Kasumi-1 (cell line): ENCODE measurements at regions not wholly inside any gene's neighbourhood (a gene's known extent, or its start where the extent isn't known, plus 50 kb on each side); places are given as distances from the start of the nearest gene placed in this dataset.
A peak's percentile ranks its signal among the peaks of the same experiment; 100 is the strongest.
"Not testable (repeated sequence)": the region's sequence is repeated elsewhere in the genome, so short reads cannot be mapped to it uniquely, and the experiment has no call there.

Experiments used
- DNase-seq, 2 experiments: peaks; one replicate each; lab custom pipeline; 2025; lab: John Stamatoyannopoulos, UW

DNA sequence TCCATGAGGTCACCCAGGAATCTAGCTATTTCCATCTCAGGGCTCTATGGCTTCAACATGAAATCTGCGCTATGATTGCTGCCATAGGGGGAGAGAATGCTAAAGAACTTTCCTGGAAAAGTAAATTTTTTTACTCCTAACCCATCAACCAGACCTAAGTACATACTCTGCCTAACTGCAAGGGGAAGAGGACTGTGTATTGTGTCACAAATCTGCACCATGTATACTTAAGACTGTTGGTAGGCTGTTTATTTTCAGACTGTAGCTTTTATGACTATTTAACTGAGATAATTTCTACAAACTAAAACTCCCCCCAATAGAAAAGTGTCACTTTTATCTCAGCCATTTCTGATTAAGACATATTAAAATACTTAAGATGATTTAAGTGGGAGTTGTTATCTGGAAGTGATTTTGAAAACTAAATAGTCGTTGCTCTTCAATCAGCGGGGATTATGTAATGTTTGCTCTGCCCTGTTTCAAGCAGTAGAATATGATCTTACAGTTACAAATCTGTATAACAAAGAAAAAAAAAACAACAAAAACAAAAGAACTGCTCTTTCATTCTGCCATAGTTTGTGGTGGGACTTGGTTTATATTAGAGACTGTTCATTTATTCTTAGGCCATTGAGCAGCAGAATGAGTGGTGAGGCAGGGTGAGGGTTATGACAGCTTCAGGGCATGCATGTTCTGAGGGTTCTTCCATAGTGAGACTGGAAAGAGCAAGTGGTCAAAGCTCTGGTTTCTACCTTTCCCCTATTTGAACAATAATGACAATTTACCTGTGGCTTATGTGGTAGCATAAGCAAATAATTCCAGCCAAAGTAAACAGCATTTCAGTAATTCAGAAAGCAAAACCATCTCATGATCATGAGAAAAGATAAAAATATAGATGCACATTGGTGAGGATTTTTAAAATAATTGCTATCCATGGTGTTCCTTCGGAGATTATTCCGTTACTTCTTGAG, 126.3 kb upstream of the CEP162 start:
- no peak for DNase-seq

GRCh38 chr6:84350397-84350796, 123.0 kb upstream of the CEP162 start:
- no peak for DNase-seq

DNA sequence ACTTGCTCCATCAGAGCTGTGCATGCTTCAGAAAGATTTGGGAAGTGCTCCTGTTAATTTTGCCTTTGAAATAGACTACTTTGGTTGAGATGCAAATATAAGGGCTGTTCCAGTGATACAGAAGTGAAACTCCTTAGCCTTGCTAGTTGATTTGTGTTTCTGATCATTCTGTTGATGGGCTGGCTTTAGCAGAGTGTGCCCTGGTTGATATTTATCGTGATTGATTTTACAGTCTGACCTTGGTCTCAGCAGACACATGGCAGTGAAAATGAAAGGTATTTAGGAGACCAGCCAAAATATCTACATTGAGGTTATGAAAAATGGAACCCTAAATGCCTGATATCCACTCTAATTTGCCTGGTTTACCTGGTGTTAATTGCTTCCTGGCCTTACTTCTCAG, 122.1 kb upstream of the CEP162 start:
- DNase-seq = no peak

- no peak for DNase-seq
These were observed 121.4 kb upstream of the CEP162 start for GRCh38 chr6:84348801-84349200.

DNA sequence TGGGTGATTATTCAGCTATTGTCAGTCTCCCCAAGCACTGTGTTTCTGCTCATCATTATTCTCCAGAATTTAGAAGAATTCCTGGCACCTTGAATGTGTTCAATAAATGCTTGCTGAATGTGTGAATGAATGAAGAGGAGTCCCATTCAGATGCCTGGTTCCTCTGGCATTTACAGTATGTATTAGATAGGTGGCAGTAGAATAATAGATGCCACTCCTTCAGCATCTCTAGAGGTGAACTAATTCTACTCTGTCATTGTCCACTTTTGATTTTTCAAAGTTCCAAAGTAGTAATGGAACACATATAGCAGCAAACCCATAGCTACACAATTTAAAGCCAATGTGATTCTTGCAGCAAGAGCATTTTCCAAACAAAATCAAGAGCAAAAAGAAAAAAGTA, 118.9 kb upstream of the CEP162 start:
- no peak for DNase-seq

DNA sequence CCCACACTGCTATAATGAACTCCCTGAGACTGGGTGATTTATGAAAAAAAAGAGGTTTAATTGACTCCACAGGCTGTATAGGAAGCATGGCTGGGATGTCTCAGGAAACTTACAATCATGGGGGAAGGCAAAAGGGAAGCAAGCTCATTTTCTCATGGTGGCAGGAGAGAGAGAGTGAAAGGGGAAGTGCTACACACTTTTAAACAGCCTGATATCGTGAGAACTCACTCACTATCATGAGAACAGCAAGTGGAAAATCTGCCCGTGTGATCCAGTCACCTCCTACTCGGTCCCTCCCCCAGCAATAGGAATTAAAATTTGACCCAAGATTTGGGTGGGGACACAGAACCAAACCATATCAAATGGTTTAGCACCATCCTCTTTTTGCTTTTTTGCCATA, 116.6 kb upstream of the CEP162 start:
- DNase-seq = peak in 1 of 2 experiments; percentile 24

DNA sequence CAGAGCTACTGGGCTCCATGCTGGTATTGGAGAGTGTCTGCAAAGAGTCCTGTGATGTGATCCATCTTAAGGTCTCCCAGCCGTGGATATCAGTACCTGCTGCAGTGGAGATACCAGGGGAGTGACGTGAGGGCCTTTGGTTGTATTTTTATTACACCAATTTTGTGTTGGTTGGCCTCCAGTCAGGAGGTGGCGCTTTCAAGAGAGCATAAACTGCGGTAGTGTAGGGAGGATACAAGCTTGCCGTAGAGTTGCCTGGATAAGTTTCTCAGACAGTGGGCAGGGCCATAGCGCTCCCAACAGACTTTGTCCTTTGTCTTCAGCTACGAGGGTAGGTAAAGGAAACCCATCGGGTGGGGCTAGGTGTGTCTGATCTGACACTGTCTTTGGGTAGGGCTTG, 113.0 kb upstream of the CEP162 start:
- DNase-seq = no peak

DNA sequence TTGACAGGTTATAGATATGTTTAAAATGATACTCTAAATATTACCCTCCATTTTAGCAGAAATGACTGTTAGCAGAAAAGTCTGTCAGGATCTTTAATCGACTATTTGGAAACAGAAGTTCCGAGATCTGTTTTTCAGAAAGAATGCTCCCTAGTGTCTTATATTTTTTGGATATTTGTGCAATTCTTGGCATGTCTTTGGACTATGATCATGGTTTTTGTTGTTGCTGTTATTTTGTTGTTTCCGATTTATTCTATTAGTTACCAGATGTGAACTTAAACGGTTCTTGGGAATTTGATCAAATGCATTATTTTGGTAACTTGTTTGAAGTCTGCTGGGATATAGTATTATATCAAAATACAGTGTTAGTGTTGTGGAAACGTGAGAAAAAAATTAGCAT, 106.4 kb upstream of the CEP162 start:
- DNase-seq = no peak

- DNase-seq = no peak
These were observed 104.9 kb upstream of the CEP162 start for GRCh38 chr6:84332139-84333034.

DNA sequence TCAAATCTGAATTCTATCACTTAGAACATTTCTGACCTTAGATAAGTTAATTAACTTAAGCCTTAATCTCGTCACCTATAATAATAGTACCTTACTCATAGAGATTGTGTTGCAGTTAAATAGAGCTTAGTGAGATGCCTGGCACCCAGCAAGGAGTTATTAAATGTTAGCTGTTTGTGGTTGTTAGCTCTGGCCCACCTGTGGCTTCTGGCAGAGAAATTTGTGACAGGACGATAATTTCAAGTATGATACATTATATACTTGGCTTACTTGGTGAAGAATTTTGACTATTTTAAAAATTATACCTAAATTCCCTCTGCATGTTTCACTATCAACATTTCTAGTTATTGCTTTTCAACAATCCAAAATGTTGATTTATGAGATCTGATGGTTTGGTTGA, 102.9 kb upstream of the CEP162 start:
- no peak for DNase-seq

DNA sequence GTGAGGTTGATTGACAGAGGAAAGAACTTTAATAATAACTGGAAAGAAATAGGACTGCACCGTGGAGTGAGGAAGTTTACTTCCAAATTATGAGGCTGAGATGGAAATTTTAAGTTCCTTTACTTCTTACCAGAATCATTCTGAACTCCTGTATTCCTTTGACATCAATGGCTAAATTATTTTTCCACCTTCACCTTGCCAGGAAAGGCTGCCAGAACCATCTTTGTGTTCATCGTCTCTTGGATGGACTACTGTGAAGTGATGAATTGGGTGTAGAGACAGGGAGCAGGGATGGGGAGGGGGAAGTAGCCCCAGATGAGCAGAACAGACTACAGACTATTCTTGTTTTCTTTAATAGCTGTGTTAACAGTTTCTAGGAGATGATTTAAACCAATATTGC, 102.1 kb upstream of the CEP162 start:
- DNase-seq = no peak

DNA sequence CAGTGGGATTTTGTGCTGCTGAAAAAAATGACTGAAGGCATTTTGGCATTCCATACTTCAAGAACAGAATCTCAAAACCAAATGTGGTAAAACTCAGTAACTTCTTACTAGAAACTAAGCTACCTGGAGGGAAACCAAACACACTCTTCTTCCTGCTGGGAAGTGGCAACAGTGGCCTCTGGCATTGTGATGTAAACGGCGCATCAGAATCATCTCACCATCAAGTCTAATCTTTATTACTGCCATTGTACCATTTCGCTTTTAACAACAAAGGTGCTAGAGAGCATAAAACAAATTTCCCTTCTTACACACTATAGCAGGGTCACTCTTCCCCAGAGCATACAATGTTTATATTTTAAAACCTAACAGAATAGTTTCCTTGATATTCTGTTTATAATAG, 101.6 kb upstream of the CEP162 start:
- DNase-seq = no peak

DNA sequence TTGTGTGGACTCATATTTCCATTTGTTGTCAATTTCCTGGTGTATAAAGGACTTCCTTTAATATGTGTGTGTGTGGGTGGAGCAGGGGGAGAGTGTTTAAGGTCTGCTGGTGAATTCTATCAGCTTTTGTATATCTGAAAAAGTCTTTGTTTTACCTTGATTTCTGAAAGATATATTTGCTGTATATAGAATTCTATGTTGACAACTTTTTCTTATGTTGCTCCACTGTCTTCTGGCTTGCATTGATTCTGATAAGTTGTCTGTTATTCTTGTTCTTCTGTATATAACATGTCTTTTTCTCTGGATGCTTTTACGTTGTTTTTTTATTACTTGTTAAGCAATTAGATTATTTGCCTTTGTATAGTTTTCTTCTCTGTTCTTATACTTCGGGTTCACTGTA, 90.0 kb upstream of the CEP162 start:
- no peak for DNase-seq

GRCh38 chr6:84314377-84314898, 87.0 kb upstream of the CEP162 start:
- DNase-seq = no peak

DNA sequence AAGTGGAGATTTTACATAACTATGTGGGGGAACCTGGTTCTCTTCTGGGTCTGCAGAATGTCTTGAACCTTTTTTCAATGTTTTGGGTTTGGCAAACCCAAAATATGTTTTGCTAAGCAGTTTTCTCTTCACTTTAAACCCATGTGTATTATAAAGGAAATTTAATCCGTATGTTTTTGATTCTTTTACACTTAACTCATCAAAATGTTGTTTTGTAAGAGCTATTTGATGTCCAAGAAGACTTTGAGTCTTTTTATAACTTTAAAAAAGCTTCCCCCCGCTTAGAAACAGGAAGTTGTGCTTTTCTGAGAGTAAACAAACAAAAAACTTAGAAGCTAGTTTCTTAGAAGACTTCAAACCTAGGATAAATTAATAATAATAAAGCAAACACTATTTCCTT, 81.9 kb upstream of the CEP162 start:
- DNase-seq = no peak

- DNase-seq = no peak
These were observed 77.4 kb upstream of the CEP162 start for GRCh38 chr6:84304881-84305280.

GRCh38 chr6:84291033-84291432, 63.6 kb upstream of the CEP162 start:
- not testable (repeated sequence) for DNase-seq

GRCh38 chr6:84284428-84285049, 57.1 kb upstream of the CEP162 start:
- DNase-seq = no peak

- DNase-seq = no peak
These were observed 55.1 kb upstream of the CEP162 start for GRCh38 chr6:84282550-84282949.

GRCh38 chr6:84280639-84281038, 53.2 kb upstream of the CEP162 start:
- DNase-seq = no peak

GRCh38 chr6:84280030-84280429, 52.6 kb upstream of the CEP162 start:
- no peak for DNase-seq

DNA sequence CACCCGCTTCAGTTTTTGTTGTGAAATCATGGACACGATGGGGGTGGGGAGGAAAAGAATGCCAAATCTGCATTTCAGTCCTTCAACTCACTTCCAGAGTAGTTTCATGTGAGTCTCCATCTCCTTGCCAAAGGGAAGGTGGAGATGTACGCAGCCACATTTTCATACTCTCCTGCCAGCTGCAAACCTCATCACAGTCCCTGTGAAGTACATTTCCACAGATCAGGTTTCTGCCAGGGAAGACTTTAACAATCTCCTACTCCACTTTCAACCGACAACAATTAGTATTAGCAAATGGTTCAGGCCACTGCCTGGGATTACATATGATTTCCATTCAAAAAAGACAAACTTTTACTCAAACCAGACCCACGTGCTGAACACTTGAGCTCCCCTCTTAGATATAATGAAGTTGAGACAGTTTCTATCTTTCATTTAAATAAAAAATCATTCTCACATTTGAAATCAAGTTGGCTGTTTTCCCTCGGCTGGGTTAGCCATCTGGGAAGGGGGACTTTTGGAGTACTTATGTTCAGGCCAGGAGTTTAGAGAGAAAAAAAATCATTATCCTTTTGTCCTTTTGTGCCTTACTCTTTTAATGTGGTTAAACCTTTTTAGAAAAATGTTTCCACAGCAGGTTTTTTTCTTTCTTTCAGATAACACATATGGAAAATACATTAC, 51.0 kb upstream of the CEP162 start:
- DNase-seq = no peak
